ENCODE measurements at regions not wholly inside any gene's neighbourhood (a gene's known extent, or its start where the extent isn't known, plus 50 kb on each side); places are given as distances from the start of the nearest gene placed in this dataset.

DNA sequence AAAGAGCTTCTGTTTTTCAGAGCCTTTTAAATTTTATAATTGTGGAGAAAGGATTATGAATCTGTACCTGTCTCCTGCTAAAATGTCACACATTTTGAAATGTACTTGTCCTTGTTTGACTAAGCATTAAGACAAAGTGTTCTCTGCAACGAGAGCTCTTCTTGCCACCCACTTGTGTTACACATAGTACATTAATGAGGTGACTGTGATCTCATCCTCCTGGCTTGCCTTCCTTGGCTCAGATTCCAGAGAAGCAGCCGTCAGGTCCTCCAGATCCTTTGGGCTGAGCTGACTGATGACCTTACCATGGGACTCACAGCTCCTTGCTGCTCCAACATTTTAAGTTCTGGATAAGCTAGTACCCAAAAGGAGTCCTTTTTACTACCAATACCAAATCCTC, 81.4 kb downstream of the BBS10 start:
- Mint-ChIP-seq H3K27me3 (peaks cover 27% of the 10 kb centered on the region), H3K36me3 (ENCODE audit: low read depth) (no peaks in the 10 kb centered on the region), H3K9me3 (no peaks in the 10 kb centered on the region), H3K4me1 (ENCODE audit: low read depth) (no peaks in the 10 kb centered on the region), H3K4me3 (no peak overlapping the region), H3K27ac (no peak overlapping the region)
- Histone ChIP-seq H3K27me3 (ENCODE audit: control insufficient read depth in 1 of 2, insufficient read depth in 2 of 2, low read length in 2 of 2) (peaks cover 0 to 2% of the 10 kb centered on the region in 2 experiments), H3K4me3 (ENCODE audit: low read length) (no peak overlapping the region), H3K4me1 (ENCODE audit: insufficient read depth, low read length) (no peaks in the 10 kb centered on the region), H3K27ac (ENCODE audit: low read depth in 1 of 2, low read length in 2 of 2) (no peak overlapping the region), H3K9me3 (ENCODE audit: control insufficient read depth in 1 of 2, insufficient read depth in 1 of 2, low read length in 2 of 2) (no peaks in the 10 kb centered on the region), H3K36me3 (ENCODE audit: insufficient read depth, low read length) (no peaks in the 10 kb centered on the region)
- intact Hi-C loops (cut with DNase I, micrococcal nuclease) = no loop called here
- TF ChIP-seq, protein P1, sequence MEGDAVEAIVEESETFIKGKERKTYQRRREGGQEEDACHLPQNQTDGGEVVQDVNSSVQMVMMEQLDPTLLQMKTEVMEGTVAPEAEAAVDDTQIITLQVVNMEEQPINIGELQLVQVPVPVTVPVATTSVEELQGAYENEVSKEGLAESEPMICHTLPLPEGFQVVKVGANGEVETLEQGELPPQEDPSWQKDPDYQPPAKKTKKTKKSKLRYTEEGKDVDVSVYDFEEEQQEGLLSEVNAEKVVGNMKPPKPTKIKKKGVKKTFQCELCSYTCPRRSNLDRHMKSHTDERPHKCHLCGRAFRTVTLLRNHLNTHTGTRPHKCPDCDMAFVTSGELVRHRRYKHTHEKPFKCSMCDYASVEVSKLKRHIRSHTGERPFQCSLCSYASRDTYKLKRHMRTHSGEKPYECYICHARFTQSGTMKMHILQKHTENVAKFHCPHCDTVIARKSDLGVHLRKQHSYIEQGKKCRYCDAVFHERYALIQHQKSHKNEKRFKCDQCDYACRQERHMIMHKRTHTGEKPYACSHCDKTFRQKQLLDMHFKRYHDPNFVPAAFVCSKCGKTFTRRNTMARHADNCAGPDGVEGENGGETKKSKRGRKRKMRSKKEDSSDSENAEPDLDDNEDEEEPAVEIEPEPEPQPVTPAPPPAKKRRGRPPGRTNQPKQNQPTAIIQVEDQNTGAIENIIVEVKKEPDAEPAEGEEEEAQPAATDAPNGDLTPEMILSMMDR (IDR thresholded peaks at IDR 0.05) = no peak
- ChIA-PET POLR2A (no interaction called here), CTCF (no interaction called here)
- DNase-seq (no peak), ATAC-seq (ENCODE audit: poor library complexity) (no peak)

DNA sequence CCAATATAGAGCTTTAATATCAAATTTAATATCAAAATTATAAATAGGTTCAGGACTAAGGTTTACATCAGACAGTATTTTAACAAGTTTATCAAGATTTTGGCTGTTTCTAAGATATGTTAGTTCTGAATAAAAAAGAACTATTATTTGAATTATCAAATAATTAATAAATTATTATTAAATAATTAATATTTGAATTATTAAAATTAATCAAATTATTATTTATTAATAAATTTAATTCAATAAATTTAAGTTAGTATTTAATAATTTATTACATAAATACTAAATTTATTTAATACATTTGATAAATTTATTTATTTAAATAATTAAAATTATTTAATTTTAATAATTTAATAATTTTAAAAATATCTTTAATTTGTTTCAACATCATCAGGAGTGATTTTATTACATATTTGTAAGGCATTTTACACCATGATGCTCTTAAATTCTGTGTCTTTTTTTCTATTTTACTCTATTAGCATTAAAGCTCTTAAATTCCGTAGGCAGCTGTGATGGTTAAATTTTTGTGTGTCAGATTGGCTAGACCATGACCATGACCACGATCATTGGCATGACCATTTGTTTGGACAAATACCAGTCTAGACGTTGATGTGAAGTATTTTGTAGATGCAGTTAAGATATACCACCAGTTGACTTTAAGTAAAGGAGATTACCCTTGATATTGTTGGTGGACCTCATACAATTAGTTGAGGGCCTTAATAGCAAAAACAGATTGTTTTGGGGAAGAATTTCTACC, 82.6 kb downstream of the BBS10 start:
- TF ChIP-seq, protein P1 (IDR thresholded peaks at IDR 0.05) = no peak

DNA sequence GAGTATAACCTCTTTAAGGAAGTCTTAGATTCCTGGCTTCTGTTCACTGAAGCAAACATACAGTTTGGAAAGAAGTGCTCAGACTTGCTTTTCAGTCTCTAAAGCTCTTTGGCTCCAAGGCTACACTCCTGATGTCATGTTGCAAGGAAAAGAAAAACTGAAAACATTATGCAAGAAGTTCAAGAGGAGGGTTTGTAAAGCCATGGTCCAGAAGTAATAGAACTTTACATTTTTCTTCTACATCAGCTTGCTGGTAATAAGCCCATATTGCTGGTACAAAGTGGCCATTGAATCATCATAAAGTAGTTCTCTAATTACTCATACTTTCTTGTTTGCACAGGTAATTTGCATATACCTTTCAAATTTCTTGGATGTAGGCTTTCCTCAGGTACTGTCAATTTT, 83.6 kb downstream of the BBS10 start:
- ChIA-PET CTCF (no interaction called here), POLR2A (no interaction called here)
- Mint-ChIP-seq H3K9me3 (no peaks in the 10 kb centered on the region), H3K4me1 (ENCODE audit: low read depth) (no peaks in the 10 kb centered on the region), H3K27ac (no peak overlapping the region), H3K27me3 (peaks cover 27% of the 10 kb centered on the region), H3K4me3 (no peak overlapping the region), H3K36me3 (ENCODE audit: low read depth) (no peaks in the 10 kb centered on the region)
- Histone ChIP-seq H3K4me3 (ENCODE audit: low read length) (no peak overlapping the region), H3K27ac (ENCODE audit: low read depth in 1 of 2, low read length in 2 of 2) (no peak overlapping the region), H3K27me3 (ENCODE audit: control insufficient read depth in 1 of 2, insufficient read depth in 2 of 2, low read length in 2 of 2) (no peaks in the 10 kb centered on the region), H3K4me1 (ENCODE audit: insufficient read depth, low read length) (no peaks in the 10 kb centered on the region), H3K9me3 (ENCODE audit: control insufficient read depth in 1 of 2, insufficient read depth in 1 of 2, low read length in 2 of 2) (no peaks in the 10 kb centered on the region), H3K36me3 (ENCODE audit: insufficient read depth, low read length) (no peaks in the 10 kb centered on the region)
- DNase-seq (no peak), ATAC-seq (ENCODE audit: poor library complexity) (no peak)
- intact Hi-C loops (cut with DNase I, micrococcal nuclease) = no loop called here
- TF ChIP-seq, protein P1 (IDR thresholded peaks at IDR 0.05) = no peak

More for the DNA sequence above, 82.6 kb downstream of the BBS10 start:
- Histone ChIP-seq H3K27ac (ENCODE audit: low read depth in 1 of 2, low read length in 2 of 2) (no peak overlapping the region), H3K9me3 (ENCODE audit: control insufficient read depth in 1 of 2, insufficient read depth in 1 of 2, low read length in 2 of 2) (no peaks in the 10 kb centered on the region), H3K27me3 (ENCODE audit: control insufficient read depth in 1 of 2, insufficient read depth in 2 of 2, low read length in 2 of 2) (peaks cover 0 to 2% of the 10 kb centered on the region in 2 experiments), H3K4me3 (ENCODE audit: low read length) (no peak overlapping the region), H3K4me1 (ENCODE audit: insufficient read depth, low read length) (no peaks in the 10 kb centered on the region), H3K36me3 (ENCODE audit: insufficient read depth, low read length) (no peaks in the 10 kb centered on the region)
- intact Hi-C loops (cut with DNase I, micrococcal nuclease) = no loop called here
- no peak for DNase-seq
- Mint-ChIP-seq H3K9me3 (no peaks in the 10 kb centered on the region), H3K36me3 (ENCODE audit: low read depth) (no peaks in the 10 kb centered on the region), H3K27me3 (peaks cover 27% of the 10 kb centered on the region), H3K4me1 (ENCODE audit: low read depth) (no peaks in the 10 kb centered on the region), H3K27ac (no peak overlapping the region), H3K4me3 (no peak overlapping the region)
- ChIA-PET CTCF (no interaction called here), POLR2A (no interaction called here)
- ATAC-seq (ENCODE audit: poor library complexity) = no peak
